ENCODE measurements at regions not wholly inside any gene's neighbourhood (a gene's known extent, or its start where the extent isn't known, plus 50 kb on each side); places are given as distances from the start of the nearest gene placed in this dataset.

GRCh38 chr4:141576585-141577110, 59.7 kb upstream of the IL15 start:
- TF ChIP-seq, protein P1, sequence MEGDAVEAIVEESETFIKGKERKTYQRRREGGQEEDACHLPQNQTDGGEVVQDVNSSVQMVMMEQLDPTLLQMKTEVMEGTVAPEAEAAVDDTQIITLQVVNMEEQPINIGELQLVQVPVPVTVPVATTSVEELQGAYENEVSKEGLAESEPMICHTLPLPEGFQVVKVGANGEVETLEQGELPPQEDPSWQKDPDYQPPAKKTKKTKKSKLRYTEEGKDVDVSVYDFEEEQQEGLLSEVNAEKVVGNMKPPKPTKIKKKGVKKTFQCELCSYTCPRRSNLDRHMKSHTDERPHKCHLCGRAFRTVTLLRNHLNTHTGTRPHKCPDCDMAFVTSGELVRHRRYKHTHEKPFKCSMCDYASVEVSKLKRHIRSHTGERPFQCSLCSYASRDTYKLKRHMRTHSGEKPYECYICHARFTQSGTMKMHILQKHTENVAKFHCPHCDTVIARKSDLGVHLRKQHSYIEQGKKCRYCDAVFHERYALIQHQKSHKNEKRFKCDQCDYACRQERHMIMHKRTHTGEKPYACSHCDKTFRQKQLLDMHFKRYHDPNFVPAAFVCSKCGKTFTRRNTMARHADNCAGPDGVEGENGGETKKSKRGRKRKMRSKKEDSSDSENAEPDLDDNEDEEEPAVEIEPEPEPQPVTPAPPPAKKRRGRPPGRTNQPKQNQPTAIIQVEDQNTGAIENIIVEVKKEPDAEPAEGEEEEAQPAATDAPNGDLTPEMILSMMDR (IDR thresholded peaks at IDR 0.05; ENCODE audit: insufficient read depth, low read depth, low read length, missing control alignments): no peak
- no peak for DNase-seq (ENCODE audit: low read depth)
- no peak overlapping the region for H3K4me3 ChIP-seq (ENCODE audit: low read length)

DNA sequence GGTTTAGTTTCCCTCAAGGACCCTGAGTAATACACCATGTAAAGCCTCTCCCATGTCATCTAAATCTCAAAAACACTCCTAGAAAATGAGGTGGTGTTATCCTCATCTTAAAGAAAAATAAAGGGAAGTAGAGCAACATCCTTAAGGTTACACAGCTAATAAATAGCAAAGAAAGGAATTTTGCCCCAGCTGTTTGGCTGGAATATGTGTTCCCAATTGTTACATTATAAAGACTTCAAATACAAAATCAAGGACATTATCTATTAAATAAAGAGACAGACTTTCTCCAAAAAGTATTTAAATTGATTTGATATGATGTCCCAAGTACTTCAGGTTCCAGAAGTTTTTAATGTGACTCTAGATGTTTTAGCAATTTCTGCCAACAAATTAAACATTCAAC, 57.9 kb upstream of the IL15 start:
- DNase-seq (ENCODE audit: low read depth): no peak
- TF ChIP-seq, protein P1 (IDR thresholded peaks at IDR 0.05; ENCODE audit: insufficient read depth, low read depth, low read length, missing control alignments): no peak
- H3K4me3 ChIP-seq (ENCODE audit: low read length): no peak overlapping the region

GRCh38 chr4:141580523-141580922, 55.9 kb upstream of the IL15 start:
- no peak overlapping the region for H3K4me3 ChIP-seq (ENCODE audit: low read length)
- TF ChIP-seq, protein P1 (IDR thresholded peaks at IDR 0.05; ENCODE audit: insufficient read depth, low read depth, low read length, missing control alignments): no peak
- no peak for DNase-seq (ENCODE audit: low read depth)

Measured in epithelial cell of esophagus (primary cell).